GM12872 (cell line): ENCODE measurements at regions not wholly inside any gene's neighbourhood (a gene's known extent, or its start where the extent isn't known, plus 50 kb on each side); places are given as distances from the start of the nearest gene placed in this dataset.

ENCODE experiments used
- CTCF ChIP-seq: IDR thresholded peaks from 3 replicates; pipeline ENCODE4 v1.5.1; 2011; ENCODE audit warnings: low read depth, mild to moderate bottlenecking, low read length, moderate library complexity; ENCODE audit not compliant: insufficient read depth

- no peak for TF ChIP-seq CTCF
Observed at GRCh38 chr15:29526802-29527201, 257.2 kb upstream of the NSMCE3 start.

- TF ChIP-seq CTCF = no peak
Observed at GRCh38 chr15:29522373-29523276, 253.0 kb upstream of the NSMCE3 start.

GRCh38 chr15:29518442-29518841, 248.8 kb upstream of the NSMCE3 start:
- TF ChIP-seq CTCF = no peak

GRCh38 chr15:29517829-29518228, 248.2 kb upstream of the NSMCE3 start:
- no peak for TF ChIP-seq CTCF

GRCh38 chr15:29516929-29517328, 247.3 kb upstream of the NSMCE3 start:
- no peak for TF ChIP-seq CTCF

- no peak for TF ChIP-seq CTCF
Observed at GRCh38 chr15:29514926-29515325, 245.3 kb upstream of the NSMCE3 start.

- TF ChIP-seq CTCF = no peak
Observed at GRCh38 chr15:29511663-29512062, 242.0 kb upstream of the NSMCE3 start.
